Mesenchymal stem cell (in vitro differentiated cells and primary cell): ENCODE measurements at regions not wholly inside any gene's neighbourhood (a gene's known extent, or its start where the extent isn't known, plus 50 kb on each side); places are given as distances from the start of the nearest gene placed in this dataset.

Experiments used
- DNase-seq: peaks from one replicate; pipeline ENCODE4 v3.0.0-alpha.2; 2013
- H2AFZ ChIP-seq: one replicate; pipeline ENCODE4 v1.6.1; 2013; ENCODE audit warnings: low read depth, mild to moderate bottlenecking, control low read depth, inconsistent platforms, low read length, moderate library complexity
- H2AK5ac ChIP-seq: 2 replicates; pipeline ENCODE4 v1.6.1; 2013; ENCODE audit warnings: low read length, moderate library complexity, mild to moderate bottlenecking, inconsistent platforms; ENCODE audit not compliant: severe bottlenecking
- H2BK120ac ChIP-seq: one replicate; pipeline ENCODE4 v1.6.1; 2013; ENCODE audit warnings: low read depth, mild to moderate bottlenecking, inconsistent platforms, low read length, moderate library complexity
- H2BK12ac ChIP-seq, 2 experiments: one replicate each; pipeline ENCODE4 v1.6.1; 2013; ENCODE audit warnings: inconsistent platforms in 2 of 2, low read length in 2 of 2, mild to moderate bottlenecking in 2 of 2, moderate library complexity in 2 of 2, control low read depth in 1 of 2
- H2BK15ac ChIP-seq: one replicate; pipeline ENCODE4 v1.6.1; 2013; ENCODE audit warnings: mild to moderate bottlenecking, low read depth, inconsistent platforms; ENCODE audit not compliant: poor library complexity, severe bottlenecking
- H2BK5ac ChIP-seq: 2 replicates; pipeline ENCODE4 v1.6.1; 2013; ENCODE audit warnings: low read depth, mild to moderate bottlenecking, low read length, control low read depth, inconsistent platforms; ENCODE audit not compliant: poor library complexity, severe bottlenecking
- H3K14ac ChIP-seq, 2 experiments: one replicate each; pipeline ENCODE4 v1.6.1; 2013; ENCODE audit warnings: inconsistent platforms in 2 of 2, low read length in 2 of 2, control low read depth in 1 of 2, mild to moderate bottlenecking in 1 of 2, moderate library complexity in 1 of 2
- H3K18ac ChIP-seq, 2 experiments: one replicate each; pipeline ENCODE4 v1.6.1; 2013; ENCODE audit warnings: inconsistent platforms in 2 of 2, low read length in 2 of 2, control low read depth in 1 of 2, low read depth in 1 of 2, mild to moderate bottlenecking in 1 of 2
- H3K23ac ChIP-seq, 2 experiments: one replicate each; pipeline ENCODE4 v1.6.1; 2013; ENCODE audit warnings: inconsistent platforms in 2 of 2, low read length in 2 of 2, mild to moderate bottlenecking in 2 of 2, moderate library complexity in 2 of 2, control low read depth in 1 of 2
- H3K27ac ChIP-seq: 2 replicates; pipeline ENCODE4 v1.5.1; 2013; ENCODE audit warnings: mild to moderate bottlenecking, moderate library complexity, low read length, control low read depth, inconsistent platforms; ENCODE audit not compliant: poor library complexity, severe bottlenecking
- H3K27me3 ChIP-seq, 2 experiments: 2 replicates each; pipeline versions ENCODE4 v1.6.1 to v1.7.0; 2013; ENCODE audit warnings: low read length in 2 of 2, mild to moderate bottlenecking in 2 of 2, moderate library complexity in 2 of 2, control low read depth in 1 of 2, inconsistent platforms in 1 of 2; ENCODE audit not compliant: control insufficient read depth in 1 of 2, insufficient read depth in 1 of 2
- H3K36me3 ChIP-seq, 2 experiments: 2 replicates each; pipeline versions ENCODE4 v1.6.1 to v1.7.0; 2013; ENCODE audit warnings: low read length in 2 of 2, control low read depth in 1 of 2, inconsistent platforms in 1 of 2, low read depth in 1 of 2, mild to moderate bottlenecking in 1 of 2; ENCODE audit not compliant: insufficient read depth in 2 of 2, control insufficient read depth in 1 of 2
- H3K4ac ChIP-seq, 2 experiments: one replicate each; pipeline ENCODE4 v1.6.1; 2013; ENCODE audit warnings: inconsistent platforms in 2 of 2, low read length in 2 of 2, mild to moderate bottlenecking in 2 of 2, moderate library complexity in 2 of 2, control low read depth in 1 of 2, low read depth in 1 of 2
- H3K4me1 ChIP-seq: 2 replicates; pipeline ENCODE4 v1.6.1; 2013; ENCODE audit warnings: low read depth, low read length, control low read depth; ENCODE audit not compliant: control insufficient read depth, insufficient read depth
- H3K4me2 ChIP-seq: 2 replicates; pipeline ENCODE4 v1.6.1; 2013; ENCODE audit warnings: low read length, mild to moderate bottlenecking, inconsistent platforms; ENCODE audit not compliant: poor library complexity, severe bottlenecking
- H3K4me3 ChIP-seq, 2 experiments: 2 replicates each; pipeline versions ENCODE4 v1.5.1 to v1.7.0; 2013; ENCODE audit warnings: low read length in 2 of 2, mild to moderate bottlenecking in 2 of 2, control low read depth in 1 of 2, low read depth in 1 of 2; ENCODE audit not compliant: insufficient read depth in 1 of 2
- H3K79me1 ChIP-seq: replicated peaks from 2 replicates; pipeline ENCODE4 v1.6.1; 2013; ENCODE audit warnings: mild to moderate bottlenecking, control low read depth, low read length, inconsistent platforms; ENCODE audit not compliant: poor library complexity, severe bottlenecking
- H3K9ac ChIP-seq: 2 replicates; pipeline ENCODE4 v1.7.0; 2013; ENCODE audit warnings: mild to moderate bottlenecking, low read length, moderate library complexity
- H3K9me3 ChIP-seq: 2 replicates; pipeline ENCODE4 v1.7.0; 2013; ENCODE audit warnings: mild to moderate bottlenecking, low read length; ENCODE audit not compliant: control insufficient read depth
- H4K8ac ChIP-seq: one replicate; pipeline ENCODE4 v1.6.1; 2013; ENCODE audit warnings: inconsistent platforms, mild to moderate bottlenecking, low read length, moderate library complexity
- H4K91ac ChIP-seq: one replicate; pipeline ENCODE4 v1.6.1; 2013; ENCODE audit warnings: mild to moderate bottlenecking, low read length, inconsistent platforms
- WGBS: methylation state at CpG from one replicate; pipeline ENCODE4 v1.1.7; 2013; ENCODE audit warnings: mixed read lengths; 5-methylcytosine and 5-hydroxymethylcytosine counted together

DNA sequence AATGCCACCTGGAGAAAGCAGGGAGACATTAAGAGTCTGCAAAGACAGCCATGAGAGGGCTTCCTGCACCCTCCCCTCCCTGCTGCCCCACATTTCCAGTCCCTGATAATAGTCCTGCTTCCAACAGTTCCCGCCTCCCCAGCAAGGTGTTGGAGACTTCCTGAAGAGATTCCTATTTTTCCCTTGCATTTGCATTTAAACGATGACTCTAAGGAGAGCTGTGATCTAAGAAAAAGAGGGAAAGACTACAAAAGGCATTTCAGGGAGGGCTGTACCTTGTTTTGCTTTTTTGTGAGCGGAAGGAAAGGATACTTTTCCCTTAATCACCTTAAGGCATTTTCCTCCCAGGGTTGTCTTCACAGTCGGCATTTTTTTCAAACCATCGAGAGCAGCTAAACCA, 62.1 kb downstream of the GAS1 start:
- WGBS: 49% methylated on average over 5 of the region's 5 CpGs

DNA sequence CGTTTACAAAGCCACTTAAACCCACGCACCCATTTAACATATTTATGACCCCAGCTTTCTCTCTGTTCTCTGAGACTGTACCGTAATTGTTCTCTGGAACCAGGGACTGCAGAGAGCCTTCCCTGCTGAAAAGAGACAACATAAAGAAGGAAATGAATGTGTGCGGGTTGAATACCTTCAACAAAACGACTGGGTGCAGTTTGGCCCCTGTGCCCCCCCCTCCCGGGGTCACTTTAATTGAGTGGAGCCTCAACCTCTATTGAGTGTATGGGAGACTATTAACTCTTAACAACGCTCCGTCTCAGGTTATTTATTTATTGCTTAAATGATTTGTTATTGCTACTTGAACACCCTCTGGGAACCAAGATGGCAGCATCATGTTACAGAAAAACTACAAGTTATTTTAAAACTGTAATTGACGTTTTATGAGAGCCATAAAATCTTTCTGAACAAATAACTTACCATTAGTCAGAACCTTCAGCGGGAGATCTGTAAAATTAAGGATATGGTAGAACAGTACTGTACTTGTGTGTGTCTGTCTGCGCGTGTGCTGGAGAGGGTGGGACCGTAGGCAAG, 70.6 kb downstream of the GAS1 start:
- Histone ChIP-seq H3K9ac (no peak overlapping the region), H3K4me3 (no peak overlapping the region), H2BK5ac (no peak overlapping the region), H3K4ac (no peak overlapping the region), H3K9me3 (no peaks in the 10 kb centered on the region), H2BK15ac (no peak overlapping the region), H3K4me2 (no peak overlapping the region), H2AFZ (no peak overlapping the region), H3K27ac (no peak overlapping the region), H3K18ac (no peak overlapping the region), H4K8ac (no peak overlapping the region), H3K36me3 (no peaks in the 10 kb centered on the region), H3K27me3 (peaks cover 0 to 3% of the 10 kb centered on the region in 2 experiments), H3K79me1 (no peaks in the 10 kb centered on the region), H4K91ac (no peak overlapping the region), H2BK12ac (no peak overlapping the region), H2AK5ac (no peak overlapping the region), H2BK120ac (no peak overlapping the region), H3K14ac (no peak overlapping the region), H3K23ac (no peak overlapping the region), H3K4me1 (no peaks in the 10 kb centered on the region)
- WGBS: 54% methylated on average over 9 of the region's 13 CpGs
- no peak for DNase-seq

More for the DNA sequence above, 62.1 kb downstream of the GAS1 start:
- H3K27me3 ChIP-seq: no peaks in the 10 kb centered on the region
- H3K27ac ChIP-seq: no peak overlapping the region
- no peaks in the 10 kb centered on the region for H3K36me3 ChIP-seq
- no peak overlapping the region for H3K23ac ChIP-seq
- no peak overlapping the region for H2BK5ac ChIP-seq
- no peak overlapping the region for H3K4ac ChIP-seq
- H3K4me2 ChIP-seq: no peak overlapping the region
- H3K14ac ChIP-seq: no peak overlapping the region
- H3K18ac ChIP-seq: no peak overlapping the region
- no peak overlapping the region for H3K4me3 ChIP-seq
- no peak overlapping the region for H4K91ac ChIP-seq
- no peaks in the 10 kb centered on the region for H3K79me1 ChIP-seq
- H4K8ac ChIP-seq: no peak overlapping the region
- no peaks in the 10 kb centered on the region for H3K9me3 ChIP-seq
- no peak overlapping the region for H2BK120ac ChIP-seq
- no peak for DNase-seq
- H2AK5ac ChIP-seq: no peak overlapping the region
- no peak overlapping the region for H2BK12ac ChIP-seq
- H3K4me1 ChIP-seq: no peaks in the 10 kb centered on the region
- no peak overlapping the region for H2AFZ ChIP-seq
- no peak overlapping the region for H2BK15ac ChIP-seq
- no peak overlapping the region for H3K9ac ChIP-seq

DNA sequence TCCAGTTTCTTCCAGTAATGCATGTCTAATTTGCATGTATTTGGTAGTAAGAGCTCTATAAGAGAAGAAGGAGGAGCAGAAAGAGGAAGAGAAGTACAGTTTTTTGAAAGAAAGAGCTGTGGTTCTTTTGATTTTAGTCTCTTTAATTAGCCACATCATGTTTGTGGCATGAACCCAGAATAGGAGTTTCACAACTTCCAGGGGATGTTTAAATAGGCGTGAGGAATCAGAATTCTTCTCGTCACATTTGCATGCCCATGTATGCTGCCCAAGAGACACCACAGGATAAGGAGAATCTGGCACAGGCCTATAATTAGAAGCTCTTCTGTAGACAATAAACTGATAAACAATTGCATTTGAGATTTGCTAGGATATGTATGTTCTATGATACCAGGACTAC, 78.7 kb downstream of the GAS1 start:
- Histone ChIP-seq H3K9ac (no peak overlapping the region), H3K9me3 (no peaks in the 10 kb centered on the region), H2BK120ac (no peak overlapping the region), H4K91ac (no peak overlapping the region), H2AK5ac (no peak overlapping the region), H3K27ac (no peak overlapping the region), H3K18ac (no peak overlapping the region), H4K8ac (no peak overlapping the region), H2BK15ac (no peak overlapping the region), H3K14ac (no peak overlapping the region), H3K23ac (no peak overlapping the region), H3K4me1 (peaks cover 2% of the 10 kb centered on the region), H3K36me3 (no peaks in the 10 kb centered on the region), H3K4me3 (no peak overlapping the region), H3K4ac (no peak overlapping the region), H2AFZ (no peak overlapping the region), H3K79me1 (no peaks in the 10 kb centered on the region), H3K27me3 (no peaks in the 10 kb centered on the region), H2BK12ac (no peak overlapping the region), H3K4me2 (no peak overlapping the region), H2BK5ac (no peak overlapping the region)
- WGBS: 100% methylated on average over 2 of the region's 2 CpGs
- DNase-seq: no peak

DNA sequence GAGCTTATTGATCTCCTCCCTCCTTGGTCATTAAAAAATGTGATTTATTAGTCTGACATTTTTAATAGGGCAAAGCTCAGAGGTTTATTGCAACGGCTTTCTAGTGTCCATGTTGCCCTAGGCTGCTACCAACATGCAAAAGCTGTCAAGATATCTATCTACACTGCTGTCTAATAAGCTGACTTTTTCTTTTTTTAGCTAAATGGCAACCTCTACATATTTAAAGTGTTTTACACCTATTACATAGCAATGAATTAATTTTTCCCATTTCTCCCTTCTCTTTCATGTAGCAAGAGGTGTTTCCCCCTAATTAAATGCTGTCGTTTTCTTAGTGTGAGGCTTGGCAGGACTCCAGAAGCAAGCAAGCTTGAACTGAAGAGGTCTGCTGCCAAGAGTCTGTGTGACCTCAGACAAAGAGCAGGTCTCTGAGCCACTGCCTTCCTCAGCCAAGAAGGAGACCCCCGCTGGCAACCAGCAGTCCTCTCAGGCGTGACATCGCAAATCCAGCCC, 79.4 kb downstream of the GAS1 start:
- no peaks in the 10 kb centered on the region for H3K27me3 ChIP-seq
- WGBS: 51% methylated on average over 4 of the region's 5 CpGs

More for the DNA sequence above, 79.4 kb downstream of the GAS1 start:
- Histone ChIP-seq H3K14ac (no peak overlapping the region), H3K18ac (no peak overlapping the region), H3K36me3 (no peaks in the 10 kb centered on the region), H4K91ac (no peak overlapping the region), H3K79me1 (no peaks in the 10 kb centered on the region), H2BK120ac (no peak overlapping the region), H3K4me2 (no peak overlapping the region), H3K27ac (no peak overlapping the region), H3K4ac (no peak overlapping the region), H2AK5ac (no peak overlapping the region), H3K23ac (no peak overlapping the region), H3K9me3 (no peaks in the 10 kb centered on the region), H4K8ac (no peak overlapping the region), H2BK5ac (no peak overlapping the region), H3K9ac (no peak overlapping the region), H3K4me3 (no peak overlapping the region), H2BK12ac (no peak overlapping the region), H2BK15ac (no peak overlapping the region), H2AFZ (no peak overlapping the region), H3K4me1 (peaks cover 2% of the 10 kb centered on the region)
- DNase-seq: no peak
